WTC11 (cell line): ENCODE measurements at regions not wholly inside any gene's neighbourhood (a gene's known extent, or its start where the extent isn't known, plus 50 kb on each side); places are given as distances from the start of the nearest gene placed in this dataset.

ENCODE experiments used
- ATAC-seq: fragments of 200-7000 bp; cut with Tn5 transposase; 2 replicates; pipeline ENCODE4 v1.10.0; 2021; ENCODE audit warnings: mild to moderate bottlenecking, moderate library complexity
- CTCF ChIA-PET: fragments of 300-600 bp; sonication (Branson Sonifier 250); formaldehyde crosslinking; loops from one replicate; lab custom pipeline; 2021; ENCODE audit warnings: antibody characterized with exemption; lab: Charles Lee
- POLR2A ChIA-PET: fragments of 350-600 bp; sonication (Branson Sonifier 250); formaldehyde crosslinking; loops from one replicate; lab custom pipeline; 2021; ENCODE audit warnings: antibody characterized with exemption; lab: Charles Lee
- DNase-seq: peaks from one replicate; pipeline ENCODE4 v3.0.0; 2021; ENCODE audit warnings: low spot score
- H3K27ac Mint-ChIP-seq: 2 replicates; pipeline ENCODE4 v1.8.0; 2021; ENCODE audit warnings: mixed read lengths
- H3K27me3 Mint-ChIP-seq: 2 replicates; pipeline ENCODE4 v1.8.0; 2021; ENCODE audit warnings: low read depth, mild to moderate bottlenecking, moderate library complexity, mixed read lengths
- H3K36me3 Mint-ChIP-seq: 2 replicates; pipeline ENCODE4 v1.8.0; 2021; ENCODE audit warnings: mixed read lengths
- H3K4me1 Mint-ChIP-seq: 2 replicates; pipeline ENCODE4 v1.8.0; 2022; ENCODE audit warnings: mixed read lengths
- H3K4me3 Mint-ChIP-seq: 2 replicates; pipeline ENCODE4 v1.8.0; 2021; ENCODE audit warnings: mild to moderate bottlenecking, moderate library complexity, mixed read lengths
- H3K9me3 Mint-ChIP-seq: 2 replicates; pipeline ENCODE4 v1.8.0; 2021; ENCODE audit warnings: mixed read lengths
- IRF2 ChIP-seq: sonication (generic); formaldehyde crosslinking; IDR thresholded peaks from 2 replicates; pipeline ENCODE4 v1.8.0; 2022; ENCODE audit warnings: low read depth, missing genetic modification reagents, borderline replicate concordance
- NFYB ChIP-seq: sonication (generic); formaldehyde crosslinking; conservative IDR thresholded peaks from 2 replicates; pipeline ENCODE4 v1.8.0; 2022; ENCODE audit warnings: low read depth, missing genetic modification reagents
- NR1H2 ChIP-seq: sonication (generic); formaldehyde crosslinking; IDR thresholded peaks from 2 replicates; pipeline ENCODE4 v1.9.0; 2021; ENCODE audit warnings: mild to moderate bottlenecking, moderate library complexity, missing genetic modification reagents
- NR3C1 ChIP-seq: sonication (generic); formaldehyde crosslinking; conservative IDR thresholded peaks from 2 replicates; pipeline ENCODE4 v1.8.1; 2023; ENCODE audit warnings: low read depth, mild to moderate bottlenecking, missing genetic modification reagents
- OVOL2 ChIP-seq: fragments of 250-450 bp; sonication (Bioruptor Pico); IDR thresholded peaks from 2 replicates; pipeline ENCODE4 v1.9.0; 2021; ENCODE audit warnings: mild to moderate bottlenecking, borderline replicate concordance
- RELA ChIP-seq: sonication (generic); formaldehyde crosslinking; IDR thresholded peaks from 2 replicates; pipeline ENCODE4 v1.8.1; 2022; ENCODE audit warnings: missing genetic modification reagents, mild to moderate bottlenecking, borderline replicate concordance
- SMAD3 ChIP-seq: sonication (generic); formaldehyde crosslinking; IDR thresholded peaks from 2 replicates; pipeline ENCODE4 v1.8.0; 2022; ENCODE audit warnings: missing genetic modification reagents, mild to moderate bottlenecking, borderline replicate concordance
- SMAD4 ChIP-seq: sonication (generic); formaldehyde crosslinking; IDR thresholded peaks from 2 replicates; pipeline ENCODE4 v1.8.0; 2022; ENCODE audit warnings: mild to moderate bottlenecking, missing genetic modification reagents
- TCF7 ChIP-seq: sonication (generic); formaldehyde crosslinking; IDR thresholded peaks from 2 replicates; pipeline ENCODE4 v1.8.0; 2022; ENCODE audit warnings: mild to moderate bottlenecking, low read depth, missing genetic modification reagents, moderate library complexity
- ZNF138 ChIP-seq: sonication (generic); formaldehyde crosslinking; conservative IDR thresholded peaks from 2 replicates; pipeline ENCODE4 v1.8.1; 2022; ENCODE audit warnings: mild to moderate bottlenecking, moderate library complexity, missing genetic modification reagents
- ZNF317 ChIP-seq: sonication (generic); formaldehyde crosslinking; IDR thresholded peaks from 2 replicates; pipeline ENCODE4 v1.8.1; 2023; ENCODE audit warnings: low read depth, mild to moderate bottlenecking, moderate library complexity, missing genetic modification reagents, borderline replicate concordance
- ZNF671 ChIP-seq: fragments of 250-450 bp; sonication (Bioruptor Pico); IDR thresholded peaks from 2 replicates; pipeline ENCODE4 v1.8.0; 2021; ENCODE audit warnings: mild to moderate bottlenecking
- TF ChIP-seq, protein P1 (sequence below): sonication (generic); formaldehyde crosslinking; IDR thresholded peaks from 2 replicates; pipeline ENCODE4 v1.8.1; 2023; ENCODE audit warnings: mild to moderate bottlenecking, missing genetic modification reagents
- TF ChIP-seq, protein P2 (sequence below): fragments of 200-600 bp; IDR thresholded peaks from 2 replicates; pipeline ENCODE4 v1.8.0; 2022; ENCODE audit warnings: antibody characterized with exemption
- TF ChIP-seq, protein P3 (sequence below): sonication (generic); formaldehyde crosslinking; IDR thresholded peaks from 2 replicates; pipeline ENCODE4 v1.8.0; 2023; ENCODE audit warnings: missing genetic modification reagents, mild to moderate bottlenecking, borderline replicate concordance

DNA sequence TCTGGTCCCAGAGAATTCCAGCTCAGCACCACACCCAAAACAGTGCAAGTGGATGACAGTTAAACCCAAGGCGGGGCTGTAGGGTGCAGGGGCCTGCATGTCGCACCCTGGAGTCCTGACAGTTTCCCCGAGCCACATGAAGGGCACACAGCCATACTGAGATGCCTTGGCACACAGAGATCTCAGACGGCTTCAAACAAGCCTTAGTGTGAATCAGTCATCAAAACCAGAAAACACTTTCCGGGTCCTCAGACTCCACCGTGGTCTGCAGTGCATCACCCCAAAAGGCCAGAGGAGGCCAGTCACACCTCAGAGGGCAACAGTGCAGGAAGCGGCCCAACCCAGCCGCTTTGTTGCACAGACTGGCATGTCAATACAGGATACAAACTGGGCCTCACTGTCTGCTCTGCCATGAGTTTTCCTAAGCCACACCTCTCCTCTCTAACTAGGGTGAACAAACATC is 64.6 kb upstream of the ENPP6 start:
- ChIA-PET CTCF (interaction anchor here (2.2 kb wide), 1 partner anchor 18 kb away, joined by 6 read pairs; no protein-coding TSS in a partner anchor), POLR2A (no interaction called here)
- H3K9me3 Mint-ChIP-seq = peaks cover 22% of the 10 kb centered on the region
- ATAC-seq = peak; percentile 86
- H3K4me3 Mint-ChIP-seq = no peak overlapping the region
- peak; percentile 31 for DNase-seq
- no peak overlapping the region for H3K27ac Mint-ChIP-seq
- peaks cover 13% of the 10 kb centered on the region for H3K36me3 Mint-ChIP-seq
- no peaks in the 10 kb centered on the region for H3K4me1 Mint-ChIP-seq
- TF ChIP-seq, protein P1, sequence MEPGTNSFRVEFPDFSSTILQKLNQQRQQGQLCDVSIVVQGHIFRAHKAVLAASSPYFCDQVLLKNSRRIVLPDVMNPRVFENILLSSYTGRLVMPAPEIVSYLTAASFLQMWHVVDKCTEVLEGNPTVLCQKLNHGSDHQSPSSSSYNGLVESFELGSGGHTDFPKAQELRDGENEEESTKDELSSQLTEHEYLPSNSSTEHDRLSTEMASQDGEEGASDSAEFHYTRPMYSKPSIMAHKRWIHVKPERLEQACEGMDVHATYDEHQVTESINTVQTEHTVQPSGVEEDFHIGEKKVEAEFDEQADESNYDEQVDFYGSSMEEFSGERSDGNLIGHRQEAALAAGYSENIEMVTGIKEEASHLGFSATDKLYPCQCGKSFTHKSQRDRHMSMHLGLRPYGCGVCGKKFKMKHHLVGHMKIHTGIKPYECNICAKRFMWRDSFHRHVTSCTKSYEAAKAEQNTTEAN (CRISPR knock-in tag) = no peak
- no peak for TF ChIP-seq ZNF138 (CRISPR knock-in tag)
- TF ChIP-seq OVOL2 (CRISPR knock-in tag) = no peak
- TF ChIP-seq RELA (CRISPR knock-in tag) = no peak
- TF ChIP-seq, protein P2, sequence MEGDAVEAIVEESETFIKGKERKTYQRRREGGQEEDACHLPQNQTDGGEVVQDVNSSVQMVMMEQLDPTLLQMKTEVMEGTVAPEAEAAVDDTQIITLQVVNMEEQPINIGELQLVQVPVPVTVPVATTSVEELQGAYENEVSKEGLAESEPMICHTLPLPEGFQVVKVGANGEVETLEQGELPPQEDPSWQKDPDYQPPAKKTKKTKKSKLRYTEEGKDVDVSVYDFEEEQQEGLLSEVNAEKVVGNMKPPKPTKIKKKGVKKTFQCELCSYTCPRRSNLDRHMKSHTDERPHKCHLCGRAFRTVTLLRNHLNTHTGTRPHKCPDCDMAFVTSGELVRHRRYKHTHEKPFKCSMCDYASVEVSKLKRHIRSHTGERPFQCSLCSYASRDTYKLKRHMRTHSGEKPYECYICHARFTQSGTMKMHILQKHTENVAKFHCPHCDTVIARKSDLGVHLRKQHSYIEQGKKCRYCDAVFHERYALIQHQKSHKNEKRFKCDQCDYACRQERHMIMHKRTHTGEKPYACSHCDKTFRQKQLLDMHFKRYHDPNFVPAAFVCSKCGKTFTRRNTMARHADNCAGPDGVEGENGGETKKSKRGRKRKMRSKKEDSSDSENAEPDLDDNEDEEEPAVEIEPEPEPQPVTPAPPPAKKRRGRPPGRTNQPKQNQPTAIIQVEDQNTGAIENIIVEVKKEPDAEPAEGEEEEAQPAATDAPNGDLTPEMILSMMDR = no peak
- H3K27me3 Mint-ChIP-seq = no peaks in the 10 kb centered on the region; the same call in 1 of the 2 replicates

DNA sequence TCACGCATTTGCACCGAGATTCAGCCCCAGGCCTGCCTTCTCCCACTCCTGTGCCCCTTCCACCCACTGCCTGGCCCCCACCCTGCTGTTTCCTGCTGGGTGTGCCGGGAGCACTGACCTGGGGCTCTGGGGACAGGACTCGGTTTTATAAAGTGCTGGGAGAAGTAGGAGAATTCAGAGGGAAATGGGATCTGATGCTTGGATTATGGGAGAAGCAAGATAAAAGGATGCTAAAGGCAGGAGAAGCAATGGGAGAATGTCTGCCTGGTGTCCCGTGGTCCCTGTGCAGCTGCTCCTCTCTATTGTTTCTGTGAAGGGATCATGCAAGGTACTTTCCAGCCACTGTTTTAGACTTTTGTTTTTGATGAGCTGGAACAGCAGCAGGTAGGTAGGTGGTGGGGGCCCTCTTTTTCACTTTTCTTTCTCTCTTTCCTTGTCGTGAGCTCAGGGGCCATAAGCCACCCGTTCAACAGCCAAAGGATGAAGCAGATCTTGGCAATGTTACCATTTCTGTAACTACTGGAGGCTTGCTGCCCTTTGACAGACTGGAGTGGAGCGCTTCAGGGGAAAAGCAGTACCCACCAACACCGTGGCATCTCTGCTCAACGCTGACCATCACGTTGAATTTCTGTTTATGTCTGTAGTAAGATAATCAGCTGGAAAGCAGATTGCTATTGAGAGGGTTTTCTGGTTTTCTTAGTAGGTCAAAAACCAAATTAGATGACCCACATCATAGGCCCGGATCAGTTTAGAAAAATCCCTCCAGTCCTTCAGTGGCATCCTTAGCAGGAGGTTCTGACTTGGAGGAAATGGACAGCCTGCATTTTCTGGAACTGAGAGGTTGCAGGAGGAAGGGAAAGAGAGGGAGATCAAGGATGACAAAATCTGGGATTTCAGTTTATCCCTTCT is 63.8 kb upstream of the ENPP6 start:
- TF ChIP-seq TCF7 (CRISPR knock-in tag) (no peak), NFYB (CRISPR knock-in tag) (no peak), IRF2 (no peak), ZNF317 (CRISPR knock-in tag) (no peak)
- TF ChIP-seq, protein P3, sequence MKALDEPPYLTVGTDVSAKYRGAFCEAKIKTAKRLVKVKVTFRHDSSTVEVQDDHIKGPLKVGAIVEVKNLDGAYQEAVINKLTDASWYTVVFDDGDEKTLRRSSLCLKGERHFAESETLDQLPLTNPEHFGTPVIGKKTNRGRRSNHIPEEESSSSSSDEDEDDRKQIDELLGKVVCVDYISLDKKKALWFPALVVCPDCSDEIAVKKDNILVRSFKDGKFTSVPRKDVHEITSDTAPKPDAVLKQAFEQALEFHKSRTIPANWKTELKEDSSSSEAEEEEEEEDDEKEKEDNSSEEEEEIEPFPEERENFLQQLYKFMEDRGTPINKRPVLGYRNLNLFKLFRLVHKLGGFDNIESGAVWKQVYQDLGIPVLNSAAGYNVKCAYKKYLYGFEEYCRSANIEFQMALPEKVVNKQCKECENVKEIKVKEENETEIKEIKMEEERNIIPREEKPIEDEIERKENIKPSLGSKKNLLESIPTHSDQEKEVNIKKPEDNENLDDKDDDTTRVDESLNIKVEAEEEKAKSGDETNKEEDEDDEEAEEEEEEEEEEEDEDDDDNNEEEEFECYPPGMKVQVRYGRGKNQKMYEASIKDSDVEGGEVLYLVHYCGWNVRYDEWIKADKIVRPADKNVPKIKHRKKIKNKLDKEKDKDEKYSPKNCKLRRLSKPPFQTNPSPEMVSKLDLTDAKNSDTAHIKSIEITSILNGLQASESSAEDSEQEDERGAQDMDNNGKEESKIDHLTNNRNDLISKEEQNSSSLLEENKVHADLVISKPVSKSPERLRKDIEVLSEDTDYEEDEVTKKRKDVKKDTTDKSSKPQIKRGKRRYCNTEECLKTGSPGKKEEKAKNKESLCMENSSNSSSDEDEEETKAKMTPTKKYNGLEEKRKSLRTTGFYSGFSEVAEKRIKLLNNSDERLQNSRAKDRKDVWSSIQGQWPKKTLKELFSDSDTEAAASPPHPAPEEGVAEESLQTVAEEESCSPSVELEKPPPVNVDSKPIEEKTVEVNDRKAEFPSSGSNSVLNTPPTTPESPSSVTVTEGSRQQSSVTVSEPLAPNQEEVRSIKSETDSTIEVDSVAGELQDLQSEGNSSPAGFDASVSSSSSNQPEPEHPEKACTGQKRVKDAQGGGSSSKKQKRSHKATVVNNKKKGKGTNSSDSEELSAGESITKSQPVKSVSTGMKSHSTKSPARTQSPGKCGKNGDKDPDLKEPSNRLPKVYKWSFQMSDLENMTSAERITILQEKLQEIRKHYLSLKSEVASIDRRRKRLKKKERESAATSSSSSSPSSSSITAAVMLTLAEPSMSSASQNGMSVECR (CRISPR knock-in tag) = no peak
- ChIA-PET POLR2A (interaction anchor here (0.6 kb wide), 1 partner anchor 211 kb away, joined by 3 read pairs; no protein-coding TSS in a partner anchor), CTCF (no interaction called here)
- DNase-seq = no peak
- ATAC-seq = no peak
- Mint-ChIP-seq H3K4me1 (no peaks in the 10 kb centered on the region), H3K36me3 (peaks cover 20% of the 10 kb centered on the region), H3K9me3 (peaks cover 30% of the 10 kb centered on the region), H3K27me3 (no peaks in the 10 kb centered on the region; the same call in 1 of the 2 replicates), H3K4me3 (no peak overlapping the region), H3K27ac (no peak overlapping the region)

DNA sequence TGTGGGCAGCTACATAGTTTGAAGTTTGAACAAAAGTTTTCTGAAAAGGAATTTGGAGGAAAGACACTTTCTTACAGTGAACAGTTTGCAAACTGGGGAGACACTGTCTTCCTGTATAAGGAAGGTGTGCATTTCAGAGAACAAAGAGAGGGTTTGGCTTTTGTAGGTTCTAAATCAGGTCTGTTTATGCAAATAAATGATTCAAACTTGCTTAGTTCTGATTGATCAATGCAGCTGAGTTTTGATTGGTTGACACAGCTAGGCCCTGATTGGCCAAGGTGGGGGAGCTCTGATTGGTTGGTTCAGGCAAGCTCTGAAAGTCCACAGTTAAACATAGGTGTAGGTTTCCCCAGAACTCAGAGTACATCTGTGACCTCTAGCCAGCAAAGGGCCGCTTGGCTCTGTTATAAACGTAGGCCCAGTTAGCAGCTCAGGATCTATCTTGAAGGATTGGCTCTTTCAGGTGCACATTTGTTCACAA is 63.0 kb upstream of the ENPP6 start:
- H3K27me3 Mint-ChIP-seq = no peaks in the 10 kb centered on the region; the same call in 1 of the 2 replicates
- H3K4me3 Mint-ChIP-seq = no peak overlapping the region
- DNase-seq (no peak), ATAC-seq (no peak)
- peaks cover 28% of the 10 kb centered on the region for H3K36me3 Mint-ChIP-seq
- POLR2A ChIA-PET = no interaction called here
- peaks cover 39% of the 10 kb centered on the region for H3K9me3 Mint-ChIP-seq
- H3K4me1 Mint-ChIP-seq = no peaks in the 10 kb centered on the region
- no peak overlapping the region for H3K27ac Mint-ChIP-seq
- CTCF ChIA-PET = interaction anchor here (1.2 kb wide), 1 partner anchor 16 kb away, joined by 7 read pairs; no protein-coding TSS in a partner anchor
- TF ChIP-seq ZNF671 (CRISPR knock-in tag) (no peak), SMAD4 (no peak), SMAD3 (CRISPR knock-in tag) (no peak), NR3C1 (CRISPR knock-in tag) (no peak), NR1H2 (CRISPR knock-in tag) (no peak), RELA (CRISPR knock-in tag) (no peak)
- TF ChIP-seq, protein P1 (CRISPR knock-in tag) = no peak
